ENCODE measurements at regions not wholly inside any gene's neighbourhood (a gene's known extent, or its start where the extent isn't known, plus 50 kb on each side); places are given as distances from the start of the nearest gene placed in this dataset.

DNA sequence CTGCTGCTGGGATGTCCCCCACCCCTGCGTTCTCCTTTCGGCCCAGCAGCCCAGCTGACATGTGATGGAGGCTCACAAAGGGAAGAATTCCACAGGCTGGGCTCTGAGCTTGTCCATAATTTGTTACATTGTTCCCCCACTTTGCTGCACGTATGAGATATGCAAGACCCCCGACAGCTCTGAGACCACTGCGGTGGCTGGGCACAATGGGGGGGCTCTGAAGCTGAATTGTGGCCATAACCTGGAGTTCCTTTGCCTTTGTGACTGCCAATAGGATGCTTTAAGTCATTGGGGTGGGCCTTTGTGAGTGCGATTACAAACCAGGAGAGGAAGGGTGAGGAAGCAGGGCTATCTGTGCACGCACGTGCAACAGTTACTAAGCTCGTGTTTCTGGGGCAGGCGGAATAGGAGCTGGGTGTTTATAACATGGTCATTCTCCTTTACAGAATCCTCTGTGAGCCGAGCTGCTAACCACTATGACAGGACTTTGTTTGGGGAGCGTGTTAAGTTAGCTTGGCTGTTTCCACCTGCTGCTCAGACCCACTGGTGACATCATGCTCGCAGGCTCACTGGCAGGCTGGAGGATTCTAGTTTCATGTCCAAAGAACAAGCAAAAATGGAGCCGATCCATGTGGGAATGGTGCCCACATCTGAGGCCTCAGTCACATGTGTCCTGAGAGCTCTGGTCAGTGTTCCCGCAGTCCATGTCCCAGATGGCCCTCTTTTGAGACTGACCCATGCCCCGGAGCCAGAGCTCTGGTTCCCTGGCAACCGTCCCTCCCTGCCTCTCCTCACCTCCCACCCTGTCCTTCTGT is 208.3 kb upstream of the SALL1 start:
- TF ChIP-seq YY1 (IDR thresholded peaks at IDR 0.05; ENCODE audit: extremely low read depth, insufficient replicate concordance, low read depth, low read length) (no peak), EZH2 (IDR thresholded peaks at IDR 0.05) (no peak), CTCF (IDR thresholded peaks at IDR 0.05 in 2 of 3, conservative IDR thresholded peaks at IDR 0.05 in 1 of 3; ENCODE audit: borderline replicate concordance in 1 of 3, insufficient read depth in 1 of 3, low read depth in 2 of 3, low read length in 2 of 3) (no peak), JUND (IDR thresholded peaks at IDR 0.05) (no peak), POLR2AphosphoS5 (IDR thresholded peaks at IDR 0.05; ENCODE audit: low read depth, low read length) (no peak), POLR2A (IDR thresholded peaks at IDR 0.05; ENCODE audit: borderline replicate concordance, extremely low read depth, insufficient read depth, insufficient read length) (no peak)
- TF ChIP-seq, protein P1, sequence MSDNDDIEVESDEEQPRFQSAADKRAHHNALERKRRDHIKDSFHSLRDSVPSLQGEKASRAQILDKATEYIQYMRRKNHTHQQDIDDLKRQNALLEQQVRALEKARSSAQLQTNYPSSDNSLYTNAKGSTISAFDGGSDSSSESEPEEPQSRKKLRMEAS (IDR thresholded peaks at IDR 0.05), result no peak
